Neural cell (in vitro differentiated cells): ENCODE measurements at regions not wholly inside any gene's neighbourhood (a gene's known extent, or its start where the extent isn't known, plus 50 kb on each side); places are given as distances from the start of the nearest gene placed in this dataset.

Experiments used
- H2AFZ ChIP-seq: fragments of 200-600, 300-800 bp; sonication (generic), shearing (Covaris generic); 2 replicates; pipeline ENCODE4 v1.6.0; 2014; ENCODE audit warnings: low read depth, mild to moderate bottlenecking, antibody characterized with exemption, low read length, moderate library complexity
- H3F3A ChIP-seq: fragments of 200-600 bp; shearing (Covaris generic); 2 replicates; pipeline ENCODE4 v1.6.1; 2016; ENCODE audit warnings: mild to moderate bottlenecking, moderate library complexity, mixed read lengths, antibody characterized with exemption, low read length; ENCODE audit not compliant: insufficient read depth, poor library complexity, severe bottlenecking
- H3K27ac ChIP-seq: fragments of 200-600, 300-800 bp; sonication (generic), shearing (Covaris generic); 2 replicates; pipeline ENCODE4 v1.5.1; 2014; ENCODE audit warnings: mild to moderate bottlenecking, low read length, moderate library complexity
- H3K27me3 ChIP-seq: fragments of 300-800, 200-600 bp; sonication (generic), shearing (Covaris generic); 2 replicates; pipeline ENCODE4 v1.6.0; 2014; ENCODE audit warnings: mild to moderate bottlenecking, low read depth, low read length, moderate library complexity; ENCODE audit not compliant: insufficient read depth
- H3K36me3 ChIP-seq: fragments of 300-800, 200-600 bp; sonication (generic), shearing (Covaris generic); 2 replicates; pipeline ENCODE4 v1.5.1; 2014; ENCODE audit warnings: mild to moderate bottlenecking, antibody characterized with exemption, low read length, moderate library complexity; ENCODE audit not compliant: insufficient read depth
- H3K4me2 ChIP-seq: fragments of 300-800, 200-600 bp; sonication (generic), shearing (Covaris generic); 2 replicates; pipeline ENCODE4 v1.6.0; 2014; ENCODE audit warnings: mild to moderate bottlenecking, low read length
- H3K4me3 ChIP-seq: fragments of 300-800, 200-600 bp; sonication (generic), shearing (Covaris generic); 2 replicates; pipeline ENCODE4 v1.5.1; 2014; ENCODE audit warnings: mild to moderate bottlenecking, low read length, moderate library complexity
- H3K79me2 ChIP-seq: fragments of 200-600 bp; shearing (Covaris generic); replicated peaks from 2 replicates; pipeline ENCODE4 v1.6.0; 2014; ENCODE audit warnings: mild to moderate bottlenecking, low read length, moderate library complexity; ENCODE audit not compliant: insufficient read depth
- H3K9ac ChIP-seq: fragments of 300-800, 200-600 bp; sonication (generic), shearing (Covaris generic); 2 replicates; pipeline ENCODE4 v1.6.1; 2016; ENCODE audit warnings: mild to moderate bottlenecking, low read length, mixed read lengths
- H3K9me2 ChIP-seq: fragments of 200-600 bp; shearing (Covaris generic); 2 replicates; pipeline ENCODE4 v1.6.1; 2016; ENCODE audit warnings: mild to moderate bottlenecking, low read length, mixed read lengths; ENCODE audit not compliant: insufficient read depth
- H3K9me3 ChIP-seq: fragments of 200-600, 300-800 bp; sonication (generic), shearing (Covaris generic); 2 replicates; pipeline ENCODE4 v1.6.1; 2016; ENCODE audit warnings: mild to moderate bottlenecking, mixed run types, low read length, moderate library complexity, mixed read lengths
- H4K20me1 ChIP-seq: fragments of 200-600 bp; shearing (Covaris generic); 2 replicates; pipeline ENCODE4 v1.6.1; 2016; ENCODE audit warnings: mild to moderate bottlenecking, mixed run types; ENCODE audit not compliant: insufficient read depth
- CTCF ChIP-seq: fragments of 450-650 bp; IDR thresholded peaks from 2 replicates; pipeline ENCODE4 v1.5.1; 2014; ENCODE audit warnings: antibody characterized with exemption, mild to moderate bottlenecking, moderate library complexity; ENCODE audit not compliant: poor library complexity, severe bottlenecking
- EP300 ChIP-seq: fragments of 450-650 bp; conservative IDR thresholded peaks from 2 replicates; pipeline ENCODE4 v1.6.1; 2014; ENCODE audit warnings: antibody characterized with exemption, mild to moderate bottlenecking, moderate library complexity; ENCODE audit not compliant: poor library complexity, severe bottlenecking
- EZH2 ChIP-seq: fragments of 200-600, 300-800 bp; shearing (Covaris generic), sonication (generic); IDR thresholded peaks from 2 replicates; pipeline ENCODE4 v1.6.1; 2014; ENCODE audit warnings: antibody characterized with exemption, low read length, borderline replicate concordance, mild to moderate bottlenecking; ENCODE audit not compliant: insufficient read depth, poor library complexity, severe bottlenecking
- MXI1 ChIP-seq: fragments of 450-650 bp; conservative IDR thresholded peaks from 2 replicates; pipeline ENCODE4 v1.6.1; 2014; ENCODE audit warnings: antibody characterized with exemption, mild to moderate bottlenecking; ENCODE audit not compliant: poor library complexity, severe bottlenecking
- POLR2AphosphoS5 ChIP-seq: IDR thresholded peaks from 2 replicates; pipeline ENCODE4 v1.6.1; 2012
- RAD21 ChIP-seq: fragments of 450-650 bp; conservative IDR thresholded peaks from 2 replicates; pipeline ENCODE4 v1.6.1; 2014; ENCODE audit warnings: antibody characterized with exemption, mild to moderate bottlenecking, moderate library complexity
- REST ChIP-seq: IDR thresholded peaks from 2 replicates; pipeline ENCODE4 v1.6.1; 2012; ENCODE audit warnings: borderline replicate concordance
- SMC3 ChIP-seq: fragments of 450-650 bp; conservative IDR thresholded peaks from 2 replicates; pipeline ENCODE4 v1.6.1; 2014; ENCODE audit warnings: antibody characterized with exemption, mild to moderate bottlenecking, moderate library complexity; ENCODE audit not compliant: poor library complexity
- TAF1 ChIP-seq: IDR thresholded peaks from 2 replicates; pipeline ENCODE4 v1.6.1; 2012; ENCODE audit warnings: low read depth

- no peaks in the 10 kb centered on the region for H4K20me1 ChIP-seq
- TF ChIP-seq POLR2AphosphoS5 (no peak), CTCF (no peak), REST (no peak), EZH2 (no peak), TAF1 (no peak), EP300 (no peak), MXI1 (no peak), SMC3 (no peak), RAD21 (no peak)
- no peaks in the 10 kb centered on the region for H3K36me3 ChIP-seq
- no peak overlapping the region for H3K27ac ChIP-seq
- H3K9ac ChIP-seq = no peak overlapping the region
- H3K9me2 ChIP-seq = no peaks in the 10 kb centered on the region
- no peaks in the 10 kb centered on the region for H3F3A ChIP-seq
- H3K9me3 ChIP-seq = no peaks in the 10 kb centered on the region
- no peaks in the 10 kb centered on the region for H3K27me3 ChIP-seq
- no peak overlapping the region for H2AFZ ChIP-seq
- H3K4me2 ChIP-seq = no peak overlapping the region
- H3K79me2 ChIP-seq = no peaks in the 10 kb centered on the region
- no peak overlapping the region for H3K4me3 ChIP-seq
These were observed 216.8 kb downstream of the CTH start for GRCh38 chr1:70627910-70628309.

- no peak overlapping the region for H3K4me3 ChIP-seq
- H3K79me2 ChIP-seq = no peaks in the 10 kb centered on the region
- H3K27me3 ChIP-seq = no peaks in the 10 kb centered on the region
- no peak overlapping the region for H3K4me2 ChIP-seq
- no peaks in the 10 kb centered on the region for H3F3A ChIP-seq
- no peaks in the 10 kb centered on the region for H3K36me3 ChIP-seq
- H4K20me1 ChIP-seq = no peaks in the 10 kb centered on the region
- no peak for TF ChIP-seq SMC3
- no peak for TF ChIP-seq TAF1
- no peak for TF ChIP-seq EZH2
- TF ChIP-seq MXI1 = no peak
- no peak for TF ChIP-seq REST
- TF ChIP-seq CTCF = no peak
- no peak for TF ChIP-seq POLR2AphosphoS5
- TF ChIP-seq RAD21 = no peak
- no peak for TF ChIP-seq EP300
- H3K9me3 ChIP-seq = no peaks in the 10 kb centered on the region
- no peak overlapping the region for H3K27ac ChIP-seq
- H2AFZ ChIP-seq = no peak overlapping the region
- no peaks in the 10 kb centered on the region for H3K9me2 ChIP-seq
- H3K9ac ChIP-seq = no peak overlapping the region
These were observed 217.9 kb downstream of the CTH start for GRCh38 chr1:70628973-70629372.
